HG02938 (cell line): ENCODE measurements at regions not wholly inside any gene's neighbourhood (a gene's known extent, or its start where the extent isn't known, plus 50 kb on each side); places are given as distances from the start of the nearest gene placed in this dataset.

Experiments
- ATAC-seq: cut with Tn5 transposase; IDR thresholded peaks from one replicate; pipeline ENCODE4 v1.9.1; 2021; ENCODE audit warnings: mild to moderate bottlenecking, moderate library complexity; ENCODE audit not compliant: unreplicated experiment

- ATAC-seq, result no peak
Observed at GRCh38 chr5:74143151-74143550, 497.4 kb downstream of the ENC1 start.

GRCh38 chr5:74141053-74141452, 499.5 kb downstream of the ENC1 start:
- no peak for ATAC-seq

GRCh38 chr5:74140409-74140808, 500.1 kb downstream of the ENC1 start:
- no peak for ATAC-seq

- no peak for ATAC-seq
Observed at GRCh38 chr5:74139589-74139988, 500.9 kb downstream of the ENC1 start.

GRCh38 chr5:74138721-74139120, 501.8 kb downstream of the ENC1 start:
- ATAC-seq, result no peak

GRCh38 chr5:74136276-74136825, 504.2 kb downstream of the ENC1 start:
- ATAC-seq, result no peak

GRCh38 chr5:74135033-74135432, 505.5 kb downstream of the ENC1 start:
- no peak for ATAC-seq

- no peak for ATAC-seq
Observed at GRCh38 chr5:74132485-74132884, 506.5 kb downstream of the ARHGEF28 start.

- no peak for ATAC-seq
Observed at GRCh38 chr5:74131250-74131649, 505.3 kb downstream of the ARHGEF28 start.

- ATAC-seq, result no peak
Observed at GRCh38 chr5:74130155-74130897, 504.3 kb downstream of the ARHGEF28 start.

- ATAC-seq, result no peak
Observed at GRCh38 chr5:74127381-74128320, 501.7 kb downstream of the ARHGEF28 start.

- no peak for ATAC-seq
Observed at GRCh38 chr5:74126294-74126693, 500.3 kb downstream of the ARHGEF28 start.

GRCh38 chr5:74124826-74125225, 498.8 kb downstream of the ARHGEF28 start:
- ATAC-seq, result no peak

GRCh38 chr5:74123929-74124328, 497.9 kb downstream of the ARHGEF28 start:
- no peak for ATAC-seq

GRCh38 chr5:74122979-74123590, 497.1 kb downstream of the ARHGEF28 start:
- ATAC-seq, result no peak

- no peak for ATAC-seq
Observed at GRCh38 chr5:74122175-74122574, 496.2 kb downstream of the ARHGEF28 start.

- no peak for ATAC-seq
Observed at GRCh38 chr5:74120585-74120984, 494.6 kb downstream of the ARHGEF28 start.

- ATAC-seq, result no peak
Observed at GRCh38 chr5:74118071-74118470, 492.1 kb downstream of the ARHGEF28 start.

GRCh38 chr5:74116984-74117383, 491.0 kb downstream of the ARHGEF28 start:
- ATAC-seq, result no peak

- ATAC-seq, result no peak
Observed at GRCh38 chr5:74116266-74116665, 490.3 kb downstream of the ARHGEF28 start.

- ATAC-seq, result no peak
Observed at GRCh38 chr5:74113927-74114326, 487.9 kb downstream of the ARHGEF28 start.
